Endothelial cell of umbilical vein (primary cell): ENCODE measurements at regions not wholly inside any gene's neighbourhood (a gene's known extent, or its start where the extent isn't known, plus 50 kb on each side); places are given as distances from the start of the nearest gene placed in this dataset.

Experiments
- EZH2 ChIP-seq: IDR thresholded peaks from 2 replicates; pipeline ENCODE4 v1.6.1; 2012; ENCODE audit warnings: borderline replicate concordance, low read depth, mild to moderate bottlenecking, moderate library complexity, low read length, inconsistent platforms; ENCODE audit not compliant: severe bottlenecking
- POLR2A ChIP-seq: IDR thresholded peaks from 2 replicates; pipeline ENCODE4 v1.6.1; 2012; ENCODE audit warnings: low read depth, mild to moderate bottlenecking, control low read depth, low read length
- TF ChIP-seq, protein P1 (sequence below), 2 donors: IDR thresholded peaks; 1 replicate in 1 of 2; 2 replicates in 1 of 2; pipeline ENCODE4 v1.5.1; 2011; ENCODE audit warnings: low read length in 2 of 2, mild to moderate bottlenecking in 2 of 2, moderate library complexity in 2 of 2, control low read depth in 1 of 2, inconsistent platforms in 1 of 2, low read depth in 1 of 2; ENCODE audit not compliant: insufficient read depth in 1 of 2; ENCODE audit errors: extremely low read depth in 1 of 2
- TF ChIP-seq, protein P2 (sequence below): IDR thresholded peaks from 2 replicates; pipeline ENCODE4 v1.6.1; 2011; ENCODE audit not compliant: insufficient read depth, insufficient read length

DNA sequence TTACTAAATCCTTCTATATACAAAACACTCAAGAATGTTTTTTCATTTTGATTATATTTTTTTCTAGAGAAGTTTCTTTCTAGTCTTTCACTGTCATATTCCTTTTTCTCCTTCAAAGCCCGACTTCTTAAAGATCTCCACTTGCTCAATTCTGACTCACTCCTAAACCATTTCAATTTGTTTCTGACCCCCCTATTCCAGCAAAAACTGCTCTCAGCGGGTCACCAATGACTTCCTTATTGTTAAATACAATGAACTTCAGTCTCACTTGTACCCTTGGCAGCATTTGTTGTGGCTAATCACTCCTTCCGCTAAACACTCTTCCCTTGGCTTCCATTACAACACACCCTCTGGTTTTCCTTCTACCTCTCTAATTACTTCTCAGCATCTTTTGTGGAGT, 111.1 kb upstream of the RBBP8 start:
- TF ChIP-seq, protein P1, sequence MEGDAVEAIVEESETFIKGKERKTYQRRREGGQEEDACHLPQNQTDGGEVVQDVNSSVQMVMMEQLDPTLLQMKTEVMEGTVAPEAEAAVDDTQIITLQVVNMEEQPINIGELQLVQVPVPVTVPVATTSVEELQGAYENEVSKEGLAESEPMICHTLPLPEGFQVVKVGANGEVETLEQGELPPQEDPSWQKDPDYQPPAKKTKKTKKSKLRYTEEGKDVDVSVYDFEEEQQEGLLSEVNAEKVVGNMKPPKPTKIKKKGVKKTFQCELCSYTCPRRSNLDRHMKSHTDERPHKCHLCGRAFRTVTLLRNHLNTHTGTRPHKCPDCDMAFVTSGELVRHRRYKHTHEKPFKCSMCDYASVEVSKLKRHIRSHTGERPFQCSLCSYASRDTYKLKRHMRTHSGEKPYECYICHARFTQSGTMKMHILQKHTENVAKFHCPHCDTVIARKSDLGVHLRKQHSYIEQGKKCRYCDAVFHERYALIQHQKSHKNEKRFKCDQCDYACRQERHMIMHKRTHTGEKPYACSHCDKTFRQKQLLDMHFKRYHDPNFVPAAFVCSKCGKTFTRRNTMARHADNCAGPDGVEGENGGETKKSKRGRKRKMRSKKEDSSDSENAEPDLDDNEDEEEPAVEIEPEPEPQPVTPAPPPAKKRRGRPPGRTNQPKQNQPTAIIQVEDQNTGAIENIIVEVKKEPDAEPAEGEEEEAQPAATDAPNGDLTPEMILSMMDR (IDR thresholded peaks at IDR 0.05; ENCODE audit: extremely low read depth in 1 of 2, insufficient read depth in 1 of 2, low read depth in 1 of 2, low read length in 2 of 2): no peak
- TF ChIP-seq, protein P2, sequence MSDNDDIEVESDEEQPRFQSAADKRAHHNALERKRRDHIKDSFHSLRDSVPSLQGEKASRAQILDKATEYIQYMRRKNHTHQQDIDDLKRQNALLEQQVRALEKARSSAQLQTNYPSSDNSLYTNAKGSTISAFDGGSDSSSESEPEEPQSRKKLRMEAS: no peak
- TF ChIP-seq EZH2 (no peak), POLR2A (no peak)
